AG04450 (cell line): ENCODE measurements at regions not wholly inside any gene's neighbourhood (a gene's known extent, or its start where the extent isn't known, plus 50 kb on each side); places are given as distances from the start of the nearest gene placed in this dataset.
A peak's percentile ranks its signal among the peaks of the same experiment; 100 is the strongest.

Experiments used
- CTCF ChIA-PET: fragments of 300-600, 350-600 bp; formaldehyde crosslinking; extraction: SDS; loops from one replicate; lab custom pipeline; 2022; ENCODE audit warnings: antibody characterized with exemption, inconsistent platforms; lab: Charles Lee
- POLR2A ChIA-PET: fragments of 350-600 bp; formaldehyde crosslinking; extraction: SDS; loops from one replicate; lab custom pipeline; 2021; ENCODE audit warnings: antibody characterized with exemption, inconsistent platforms; lab: Yijun Ruan, JAX
- DNase-seq: peaks from one replicate; pipeline ENCODE4 v3.0.0-alpha.2; 2011; ENCODE audit warnings: low read depth, low spot score
- H3K27ac ChIP-seq: one replicate; pipeline ENCODE4 v1.5.1; 2012; ENCODE audit warnings: low read depth, low read length, control low read depth
- H3K27me3 ChIP-seq: one replicate; pipeline ENCODE4 v1.6.0; 2012; ENCODE audit warnings: low read length; ENCODE audit not compliant: control insufficient read depth, insufficient read depth
- H3K4me3 ChIP-seq: 2 replicates; pipeline ENCODE4 v1.5.1; 2011; ENCODE audit warnings: mild to moderate bottlenecking, low read depth, low read length, control low read depth
- H3K9me3 ChIP-seq: 2 replicates; pipeline ENCODE4 v1.5.1; 2012; ENCODE audit warnings: low read length; ENCODE audit not compliant: control insufficient read depth, insufficient read depth
- CTCF ChIP-seq: IDR thresholded peaks from 2 replicates; pipeline ENCODE4 v1.5.1; 2011; ENCODE audit warnings: low read depth, low read length, control low read depth, inconsistent platforms

- POLR2A ChIA-PET: no interaction called here
Observed at GRCh38 chr1:232476538-232476950, 153.4 kb downstream of the SIPA1L2 start.

GRCh38 chr1:232474826-232475225, 155.1 kb downstream of the SIPA1L2 start:
- no peaks in the 10 kb centered on the region for H3K9me3 ChIP-seq
- ChIA-PET CTCF (interaction anchor here (1.0 to 1.2 kb wide), 2 partner anchors 8 to 718 kb away, joined by 3 to 5 read pairs; no protein-coding TSS in a partner anchor), POLR2A (no interaction called here)
- no peak overlapping the region for H3K27ac ChIP-seq
- no peak for TF ChIP-seq CTCF
- DNase-seq: no peak
- H3K4me3 ChIP-seq: no peak overlapping the region
- H3K27me3 ChIP-seq: no peaks in the 10 kb centered on the region

More at GRCh38 chr1:232476538-232476950, 153.4 kb downstream of the SIPA1L2 start:
- Histone ChIP-seq H3K27ac (no peak overlapping the region), H3K27me3 (no peaks in the 10 kb centered on the region), H3K9me3 (no peaks in the 10 kb centered on the region), H3K4me3 (no peak overlapping the region)
- no peak for DNase-seq
- TF ChIP-seq CTCF: no peak
- CTCF ChIA-PET: no interaction called here

DNA sequence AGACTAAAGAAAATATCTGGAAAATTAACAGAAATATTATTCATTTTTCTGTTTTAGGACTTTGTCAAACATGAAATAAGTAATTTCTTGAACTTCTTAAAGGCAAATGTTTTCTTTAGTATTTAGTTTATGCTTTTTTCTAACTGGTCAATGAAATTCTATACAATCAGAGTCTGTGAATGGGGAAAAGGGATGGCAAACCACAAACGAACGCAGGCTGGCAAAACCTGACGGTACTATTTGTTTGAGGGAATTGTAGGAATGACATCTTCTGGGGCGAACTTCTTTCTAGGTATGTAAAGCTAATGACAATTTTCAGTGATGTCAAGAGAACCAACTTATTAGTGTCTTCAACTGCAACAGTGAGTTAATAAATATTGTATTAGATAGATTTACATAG, 156.0 kb downstream of the SIPA1L2 start:
- POLR2A ChIA-PET: interaction anchor here (1.6 kb wide), 1 partner anchor 44 kb away, joined by 4 read pairs; no protein-coding TSS in a partner anchor

DNA sequence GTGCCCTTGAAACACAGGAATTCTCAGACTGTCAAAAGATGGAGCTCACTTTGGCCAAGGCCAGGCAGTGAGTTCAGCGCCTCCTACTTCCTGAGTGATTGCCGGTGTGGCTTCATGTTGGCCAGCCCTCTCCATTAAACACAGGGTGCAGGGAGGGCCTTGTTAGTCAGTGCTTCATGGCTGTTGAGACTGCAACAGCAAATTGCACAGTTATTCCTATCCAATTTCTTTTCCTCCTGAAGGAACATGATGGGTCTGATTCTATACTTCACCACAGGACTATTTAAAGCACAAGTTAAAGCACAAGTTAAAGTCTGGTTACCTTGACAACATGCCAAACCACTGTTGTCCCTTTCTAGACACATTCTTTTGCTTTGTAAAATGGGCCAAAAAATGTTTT, 156.6 kb downstream of the SIPA1L2 start:
- ChIA-PET CTCF (interaction anchor here (0.6 kb wide), 2 partner anchors 45 to 166 kb away, joined by 8 read pairs; no protein-coding TSS in a partner anchor), POLR2A (interaction anchor here (1.6 kb wide), 1 partner anchor 44 kb away, joined by 4 read pairs; no protein-coding TSS in a partner anchor)
- Histone ChIP-seq H3K27me3 (no peaks in the 10 kb centered on the region), H3K27ac (peak overlapping the region; percentile 63), H3K4me3 (no peak overlapping the region), H3K9me3 (no peaks in the 10 kb centered on the region)
- no peak for TF ChIP-seq CTCF
- no peak for DNase-seq

More for the DNA sequence above, 156.0 kb downstream of the SIPA1L2 start:
- no peak overlapping the region for H3K27ac ChIP-seq
- H3K9me3 ChIP-seq: no peaks in the 10 kb centered on the region
- TF ChIP-seq CTCF: no peak
- no peak overlapping the region for H3K4me3 ChIP-seq
- no peak for DNase-seq
- CTCF ChIA-PET: interaction anchor here (1.2 kb wide), 1 partner anchor 717 kb away, joined by 5 read pairs; no protein-coding TSS in a partner anchor
- no peaks in the 10 kb centered on the region for H3K27me3 ChIP-seq

GRCh38 chr1:232472485-232473041, 157.4 kb downstream of the SIPA1L2 start:
- POLR2A ChIA-PET: interaction anchor here (1.6 kb wide), 1 partner anchor 43 kb away, joined by 4 read pairs; no protein-coding TSS in a partner anchor
- Histone ChIP-seq H3K9me3 (no peaks in the 10 kb centered on the region), H3K27me3 (no peaks in the 10 kb centered on the region), H3K27ac (no peak overlapping the region), H3K4me3 (no peak overlapping the region)
- CTCF ChIA-PET: interaction anchor here (0.6 kb wide), 1 partner anchor 44 kb away, joined by 8 read pairs; no protein-coding TSS in a partner anchor
- no peak for TF ChIP-seq CTCF
- peak; percentile 33 for DNase-seq
